Fibroblast of the conjunctiva (primary cell): ENCODE measurements at regions not wholly inside any gene's neighbourhood (a gene's known extent, or its start where the extent isn't known, plus 50 kb on each side); places are given as distances from the start of the nearest gene placed in this dataset.
"Not testable (repeated sequence)": the region's sequence is repeated elsewhere in the genome, so short reads cannot be mapped to it uniquely, and the experiment has no call there.

ENCODE experiments used
- DNase-seq: peaks from one replicate; pipeline ENCODE4 v3.0.0-alpha.2; 2010; ENCODE audit warnings: low read depth

DNA sequence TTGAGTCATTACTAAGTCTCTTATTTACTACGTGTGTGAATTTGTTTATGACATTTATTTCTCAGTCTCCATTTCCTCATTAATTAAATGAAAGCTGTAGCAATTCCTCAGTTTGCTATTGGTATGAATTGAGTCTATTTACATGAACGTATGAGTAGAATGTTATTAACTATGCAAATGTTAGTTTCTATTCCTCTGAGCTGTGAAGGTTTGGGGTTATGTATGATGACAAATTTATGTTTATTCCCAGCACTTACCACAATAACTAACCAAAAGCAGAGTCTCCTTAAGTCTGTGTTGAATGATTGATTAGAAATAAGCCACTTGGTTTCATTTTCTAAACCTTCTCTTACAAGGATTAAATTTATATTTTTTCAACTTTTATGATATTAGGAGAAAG is 1340.9 kb downstream of the FSCB start:
- no peak for DNase-seq

DNA sequence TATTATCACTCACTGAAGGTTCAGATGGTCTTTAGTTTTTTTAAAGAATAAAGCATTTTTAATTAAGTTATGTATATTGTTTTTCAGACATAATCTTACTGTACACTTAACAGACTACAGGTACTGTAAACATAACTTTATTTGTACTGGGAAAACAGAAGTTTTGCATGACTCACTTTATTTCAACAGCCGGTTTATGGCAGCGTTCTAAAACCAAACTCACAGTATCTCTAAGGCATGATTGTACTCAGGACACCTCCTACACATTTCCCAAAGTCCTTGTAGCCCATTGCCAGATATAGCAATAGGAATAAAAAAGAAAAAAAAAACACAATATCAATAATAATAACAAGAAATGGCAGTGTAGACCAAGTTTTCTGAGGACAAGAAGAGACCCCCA is 1341.4 kb downstream of the FSCB start:
- no peak for DNase-seq

DNA sequence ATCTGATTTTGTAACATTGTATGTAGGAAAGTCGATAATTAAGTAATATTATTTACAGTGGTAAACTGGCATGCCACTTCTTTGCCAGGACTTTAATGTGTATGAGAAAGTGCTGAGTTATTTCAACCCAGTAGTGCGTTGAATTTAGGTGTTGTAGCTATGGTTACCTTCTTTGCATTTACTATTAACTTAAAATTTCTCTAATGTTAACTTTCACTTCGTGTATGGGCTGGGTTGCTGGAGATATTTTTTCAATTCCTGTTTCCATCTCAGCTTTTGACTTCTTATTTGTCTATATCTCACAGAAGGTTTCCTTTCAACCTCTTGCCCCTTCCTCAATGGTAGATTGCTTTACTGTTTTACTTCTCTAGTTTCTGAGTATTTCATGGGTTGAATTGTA is 1345.6 kb downstream of the FSCB start:
- DNase-seq: no peak

DNA sequence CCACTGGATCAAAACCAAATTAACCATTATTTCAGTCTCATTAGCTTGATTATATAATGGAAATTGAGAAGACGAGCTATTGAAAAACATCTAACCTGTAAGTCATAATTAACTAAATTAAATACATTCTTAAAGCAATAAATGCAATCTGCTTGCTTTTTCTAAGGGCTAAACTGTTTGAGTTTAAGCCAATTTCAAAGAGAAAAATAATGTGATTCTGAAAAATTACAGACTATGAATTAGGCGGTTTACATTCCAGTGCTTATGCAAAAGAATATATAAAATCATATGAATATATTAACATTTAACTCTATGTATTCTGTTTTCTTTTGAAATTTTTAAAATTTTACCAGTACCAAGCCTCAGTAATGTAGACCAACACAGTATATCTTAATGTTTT is 1349.4 kb downstream of the FSCB start:
- no peak for DNase-seq

DNA sequence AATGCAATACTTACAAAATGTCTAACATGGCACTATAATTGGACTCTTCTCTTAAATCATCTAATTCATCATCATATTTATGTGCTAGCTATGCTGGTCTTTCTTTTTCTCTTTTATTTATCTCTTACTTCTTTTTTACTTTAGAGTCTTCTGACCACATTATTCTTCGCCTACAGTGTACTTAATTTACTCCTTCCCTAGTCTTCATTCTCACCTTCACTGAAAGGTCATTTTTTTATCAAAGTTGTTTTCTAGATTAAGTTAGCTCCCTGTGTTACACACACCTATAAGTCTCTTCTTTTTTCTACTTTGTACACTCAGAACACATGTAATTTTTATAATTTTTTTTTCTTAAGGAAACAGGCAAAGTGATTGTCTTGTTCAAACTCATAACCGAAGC is 1351.2 kb downstream of the FSCB start:
- DNase-seq: no peak

- DNase-seq: no peak
Observed at GRCh38 chr14:43155258-43155657, 1351.8 kb downstream of the FSCB start.

GRCh38 chr14:43147485-43147884 is 1359.6 kb downstream of the FSCB start:
- DNase-seq: peak; percentile 2

DNA sequence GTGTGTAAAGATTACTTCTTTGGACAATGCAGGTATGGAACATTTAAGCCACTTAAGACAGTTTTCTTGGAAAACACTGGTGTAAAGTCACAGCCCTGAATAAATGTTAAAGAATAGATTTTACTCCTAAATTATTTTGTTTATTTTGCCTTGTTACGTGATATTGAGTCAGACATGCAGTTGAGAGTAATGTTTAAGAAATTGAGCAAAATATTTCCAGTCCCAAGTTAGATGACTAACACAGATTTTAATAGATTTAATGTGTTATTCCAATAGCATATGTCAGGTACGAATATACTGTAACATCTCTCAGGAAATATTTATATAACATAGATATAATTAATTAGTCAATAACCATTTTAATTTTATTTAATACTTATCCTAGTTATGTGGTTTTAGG is 1361.7 kb downstream of the FSCB start:
- peak; percentile 12 for DNase-seq

GRCh38 chr14:43143106-43143505 is 1364.0 kb downstream of the FSCB start:
- no peak for DNase-seq

GRCh38 chr14:43141636-43142191 is 1365.4 kb downstream of the FSCB start:
- no peak for DNase-seq

DNA sequence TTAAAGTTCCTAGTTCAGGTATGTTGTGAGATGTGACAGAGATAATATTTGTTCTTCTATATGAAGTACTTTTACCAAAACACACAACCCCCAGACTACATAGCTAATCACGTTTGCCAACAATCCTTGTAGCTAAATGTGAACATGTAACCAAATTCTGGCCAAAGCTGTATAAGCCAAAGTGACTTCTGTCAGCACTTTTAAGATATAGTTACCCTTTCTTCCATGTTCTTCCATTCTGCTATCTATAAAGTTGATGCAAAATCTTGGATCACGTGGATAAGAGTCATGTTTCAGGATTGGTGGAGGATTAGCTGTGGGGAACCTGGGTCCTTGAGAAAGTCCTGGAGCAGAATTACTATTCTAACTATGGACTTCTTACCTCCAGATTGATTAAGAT is 1366.6 kb downstream of the FSCB start:
- DNase-seq: no peak

DNA sequence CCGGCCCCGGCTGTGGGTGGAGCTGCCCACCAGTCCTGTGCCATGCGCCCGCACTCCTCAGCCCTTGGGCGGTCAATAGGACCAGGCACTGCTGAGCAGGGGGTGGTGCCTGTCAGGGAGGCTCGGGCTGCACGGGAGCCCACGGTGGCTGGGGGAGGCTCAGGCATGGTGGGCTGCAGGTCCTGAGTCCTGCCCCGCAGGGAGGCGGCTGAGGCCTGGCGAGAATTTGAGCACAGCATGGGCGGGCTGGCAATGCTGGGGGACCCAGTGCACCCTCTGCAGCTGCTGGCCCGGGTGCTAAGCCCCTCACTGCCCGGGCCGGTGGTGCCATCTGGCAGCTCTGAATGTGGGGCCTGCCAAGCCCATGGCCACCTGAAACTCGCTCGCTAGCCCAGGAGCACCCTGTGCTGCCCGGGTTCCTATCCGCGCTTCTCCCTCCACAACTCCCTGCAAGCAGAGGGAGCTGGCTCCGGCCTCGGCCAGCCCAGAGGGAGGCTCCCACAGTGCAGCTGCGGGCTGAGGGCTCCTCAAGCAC is 1371.1 kb downstream of the FSCB start:
- no peak for DNase-seq

- no peak for DNase-seq
Observed at GRCh38 chr14:43132441-43132840, 1374.6 kb downstream of the FSCB start.

DNA sequence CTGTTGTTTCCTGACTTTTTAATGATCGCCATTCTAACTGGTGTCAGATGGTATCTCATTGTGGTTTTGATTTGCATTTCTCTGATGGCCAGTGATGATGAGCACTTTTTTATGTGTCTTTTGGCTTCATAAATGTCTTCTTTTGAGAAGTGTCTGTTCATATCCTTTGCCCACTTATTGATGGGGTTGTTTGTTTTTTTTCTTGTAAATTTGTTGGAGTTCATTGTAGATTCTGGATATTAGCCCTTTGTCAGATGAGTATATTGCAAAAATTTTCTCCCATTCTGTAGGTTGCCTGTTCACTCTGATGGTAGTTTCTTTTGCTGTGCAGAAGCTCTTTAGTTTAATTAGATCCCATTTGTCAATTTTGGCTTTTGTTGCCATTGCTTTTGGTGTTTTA is 1378.7 kb downstream of the FSCB start:
- not testable (repeated sequence) for DNase-seq

DNA sequence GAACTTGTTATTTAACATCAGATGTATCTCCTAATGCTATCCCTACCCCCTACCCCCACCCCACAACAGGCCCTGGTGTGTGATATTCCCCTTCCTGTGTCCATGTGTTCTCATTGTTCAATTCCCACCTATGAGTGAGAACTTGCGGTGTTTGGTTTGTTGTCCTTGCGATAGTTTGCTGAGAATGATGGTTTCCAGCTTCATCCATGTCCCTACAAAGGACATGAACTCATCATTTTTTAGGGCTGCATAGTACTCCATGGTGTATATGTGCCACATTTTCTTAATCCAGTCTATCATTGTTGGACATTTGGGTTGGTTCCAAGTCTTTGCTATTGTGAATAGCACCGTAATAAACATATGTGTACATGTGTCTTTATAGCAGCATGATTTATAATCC is 1379.2 kb downstream of the FSCB start:
- not testable (repeated sequence) for DNase-seq

DNA sequence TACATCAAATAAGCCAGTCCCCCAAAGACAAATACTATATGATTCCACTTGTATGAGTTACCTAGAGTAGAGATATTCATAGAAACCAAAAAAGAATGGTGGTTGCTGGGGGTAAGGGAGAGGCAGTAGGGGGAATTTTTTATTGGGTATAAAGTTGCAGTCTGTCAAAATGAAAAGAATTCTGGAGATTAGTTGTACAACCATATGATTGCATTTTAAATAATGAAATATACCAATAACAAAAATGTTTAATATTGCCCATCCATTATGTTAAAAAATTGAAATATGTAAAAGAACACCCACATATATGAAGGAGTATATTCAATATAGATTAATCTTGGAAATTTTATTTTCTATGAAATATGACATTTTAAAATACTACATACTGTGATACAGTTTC is 1383.5 kb downstream of the FSCB start:
- no peak for DNase-seq

GRCh38 chr14:43119672-43120071 is 1387.4 kb downstream of the FSCB start:
- no peak for DNase-seq

- no peak for DNase-seq
Observed at GRCh38 chr14:43116341-43116740, 1390.7 kb downstream of the FSCB start.

DNA sequence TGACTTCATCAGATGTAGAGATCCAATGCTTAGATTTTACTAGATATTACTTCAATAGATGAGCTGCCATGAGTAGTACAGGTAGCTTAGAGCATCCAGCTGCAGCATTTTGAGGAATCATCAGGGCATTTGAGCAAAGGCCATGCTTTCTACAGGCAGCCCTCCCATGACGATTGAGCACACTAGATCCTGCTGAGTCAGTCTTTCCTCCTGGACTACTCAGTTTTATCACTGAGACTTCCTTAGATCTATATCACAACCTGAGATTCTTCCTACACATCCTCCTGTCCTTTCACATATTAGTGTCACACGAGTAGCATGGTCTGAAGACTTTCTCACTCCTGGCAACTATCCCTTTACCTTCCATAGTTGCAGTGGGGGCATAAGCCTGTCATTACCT is 1401.8 kb downstream of the FSCB start:
- DNase-seq: no peak

GRCh38 chr14:43090380-43090779 is 1416.7 kb downstream of the FSCB start:
- no peak for DNase-seq

GRCh38 chr14:43087666-43088065 is 1419.4 kb downstream of the FSCB start:
- no peak for DNase-seq

- DNase-seq: no peak
Observed at GRCh38 chr14:43085819-43086218, 1421.3 kb downstream of the FSCB start.

DNA sequence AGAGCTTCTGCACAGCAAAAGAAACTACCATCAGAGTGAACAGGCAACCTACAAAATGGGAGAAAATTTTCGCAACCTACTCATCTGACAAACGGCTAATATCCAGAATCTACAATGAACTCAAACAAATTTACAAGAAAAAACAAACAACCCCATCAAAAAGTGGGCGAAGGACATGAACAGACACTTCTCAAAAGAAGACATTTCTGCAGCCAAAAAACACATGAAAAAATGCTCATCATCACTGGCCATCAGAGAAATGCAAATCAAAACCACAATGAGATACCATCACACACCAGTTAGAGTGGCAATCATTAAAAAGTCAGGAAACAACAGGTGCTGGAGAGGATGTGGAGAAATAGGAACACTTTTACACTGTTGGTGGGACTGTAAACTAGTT is 1439.7 kb downstream of the FSCB start:
- not testable (repeated sequence) for DNase-seq

- DNase-seq: no peak
Observed at GRCh38 chr14:43056106-43056505, 1449.4 kb downstream of the LRFN5 start.

DNA sequence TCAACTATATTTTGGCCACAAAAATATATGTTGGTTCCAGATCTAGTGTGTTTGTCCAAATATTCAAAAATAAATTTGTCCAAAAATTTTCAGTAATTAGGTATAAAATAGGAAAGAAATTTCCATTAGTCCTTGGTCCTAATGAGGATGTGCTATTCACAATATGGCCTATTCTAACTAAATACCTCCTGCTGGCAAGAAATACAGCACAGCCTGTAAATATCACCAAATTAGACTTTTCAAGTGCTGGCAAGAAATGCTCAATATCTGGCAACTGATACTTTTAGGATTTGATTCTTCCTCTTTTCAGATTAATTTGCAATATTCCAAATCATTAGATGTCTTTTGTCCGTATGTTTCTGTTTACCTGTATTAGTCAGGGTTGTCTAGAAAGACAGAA is 1446.2 kb downstream of the LRFN5 start:
- DNase-seq: no peak
